Skeletal muscle satellite cell (primary cell): ENCODE measurements at regions not wholly inside any gene's neighbourhood (a gene's known extent, or its start where the extent isn't known, plus 50 kb on each side); places are given as distances from the start of the nearest gene placed in this dataset.
A peak's percentile ranks its signal among the peaks of the same experiment; 100 is the strongest.

ENCODE experiments used
- H3K27me3 ChIP-seq: 2 replicates; pipeline ENCODE4 v1.7.0; 2013; ENCODE audit warnings: low read length; ENCODE audit not compliant: control insufficient read depth, insufficient read depth
- H3K36me3 ChIP-seq: 2 replicates; pipeline ENCODE4 v1.7.0; 2013; ENCODE audit warnings: mild to moderate bottlenecking, control low read depth, low read length; ENCODE audit not compliant: insufficient read depth
- H3K4me1 ChIP-seq: 2 replicates; pipeline ENCODE4 v1.7.0; 2013; ENCODE audit warnings: low read length; ENCODE audit not compliant: control insufficient read depth, insufficient read depth
- H3K4me2 ChIP-seq: 2 replicates; pipeline ENCODE4 v1.7.0; 2013; ENCODE audit warnings: mild to moderate bottlenecking, low read length
- H3K4me3 ChIP-seq: 2 replicates; pipeline ENCODE4 v1.7.0; 2013; ENCODE audit warnings: low read length
- H3K9ac ChIP-seq: 2 replicates; pipeline ENCODE4 v1.7.0; 2013; ENCODE audit warnings: mild to moderate bottlenecking, low read depth, low read length, moderate library complexity
- H3K9me3 ChIP-seq: replicated peaks from 2 replicates; pipeline ENCODE4 v1.7.0; 2013; ENCODE audit warnings: mild to moderate bottlenecking, control low read depth, low read length

GRCh38 chr13:30125422-30126073 is 181.8 kb downstream of the KATNAL1 start:
- H3K4me2 ChIP-seq, result peak overlapping the region; percentile 9
- no peaks in the 10 kb centered on the region for H3K9me3 ChIP-seq
- H3K9ac ChIP-seq, result no peak overlapping the region
- no peaks in the 10 kb centered on the region for H3K36me3 ChIP-seq
- H3K4me1 ChIP-seq, result peaks cover 21% of the 10 kb centered on the region
- H3K4me3 ChIP-seq, result no peak overlapping the region
- H3K27me3 ChIP-seq, result no peaks in the 10 kb centered on the region

- Histone ChIP-seq H3K4me2 (no peak overlapping the region), H3K4me1 (peaks cover 31% of the 10 kb centered on the region), H3K27me3 (no peaks in the 10 kb centered on the region), H3K36me3 (no peaks in the 10 kb centered on the region), H3K4me3 (no peak overlapping the region), H3K9me3 (no peaks in the 10 kb centered on the region), H3K9ac (no peak overlapping the region)
These were observed 183.1 kb downstream of the KATNAL1 start for GRCh38 chr13:30124131-30124768.

GRCh38 chr13:30123575-30123974 is 183.8 kb downstream of the KATNAL1 start:
- no peak overlapping the region for H3K9ac ChIP-seq
- no peaks in the 10 kb centered on the region for H3K36me3 ChIP-seq
- peaks cover 35% of the 10 kb centered on the region for H3K4me1 ChIP-seq

GRCh38 chr13:30121666-30122065 is 185.7 kb downstream of the KATNAL1 start:
- Histone ChIP-seq H3K27me3 (no peaks in the 10 kb centered on the region), H3K36me3 (no peaks in the 10 kb centered on the region), H3K4me3 (no peak overlapping the region), H3K4me1 (peaks cover 30% of the 10 kb centered on the region), H3K9me3 (no peaks in the 10 kb centered on the region), H3K4me2 (no peak overlapping the region), H3K9ac (no peak overlapping the region)

More at GRCh38 chr13:30123575-30123974, 183.8 kb downstream of the KATNAL1 start:
- Histone ChIP-seq H3K9me3 (no peaks in the 10 kb centered on the region), H3K27me3 (no peaks in the 10 kb centered on the region), H3K4me3 (no peak overlapping the region), H3K4me2 (no peak overlapping the region)

- Histone ChIP-seq H3K9me3 (no peaks in the 10 kb centered on the region), H3K4me1 (peaks cover 25% of the 10 kb centered on the region), H3K4me2 (no peak overlapping the region), H3K36me3 (no peaks in the 10 kb centered on the region), H3K9ac (no peak overlapping the region), H3K27me3 (peaks cover 3% of the 10 kb centered on the region), H3K4me3 (no peak overlapping the region)
These were observed 186.1 kb downstream of the KATNAL1 start for GRCh38 chr13:30121244-30121643.

GRCh38 chr13:30120133-30120822 is 187.1 kb downstream of the KATNAL1 start:
- H3K4me1 ChIP-seq, result peaks cover 16% of the 10 kb centered on the region
- H3K4me3 ChIP-seq, result no peak overlapping the region

GRCh38 chr13:30119476-30119875 is 187.9 kb downstream of the KATNAL1 start:
- Histone ChIP-seq H3K9ac (peak overlapping the region; percentile 22), H3K4me3 (peak overlapping the region; percentile 27), H3K4me2 (peak overlapping the region; percentile 70)

More at GRCh38 chr13:30120133-30120822, 187.1 kb downstream of the KATNAL1 start:
- Histone ChIP-seq H3K27me3 (peaks cover 7% of the 10 kb centered on the region), H3K9ac (no peak overlapping the region), H3K4me2 (peak overlapping the region; percentile 70), H3K36me3 (no peaks in the 10 kb centered on the region), H3K9me3 (no peaks in the 10 kb centered on the region)

GRCh38 chr13:30116379-30116778 is 191.0 kb downstream of the KATNAL1 start:
- Histone ChIP-seq H3K4me1 (peaks cover 24% of the 10 kb centered on the region), H3K9ac (no peak overlapping the region), H3K9me3 (no peaks in the 10 kb centered on the region), H3K27me3 (peaks cover 7% of the 10 kb centered on the region), H3K4me3 (no peak overlapping the region), H3K36me3 (no peaks in the 10 kb centered on the region), H3K4me2 (no peak overlapping the region)

More at GRCh38 chr13:30119476-30119875, 187.9 kb downstream of the KATNAL1 start:
- H3K9me3 ChIP-seq, result no peaks in the 10 kb centered on the region
- no peaks in the 10 kb centered on the region for H3K36me3 ChIP-seq
- H3K27me3 ChIP-seq, result peaks cover 7% of the 10 kb centered on the region
- peaks cover 14% of the 10 kb centered on the region for H3K4me1 ChIP-seq

- H3K9ac ChIP-seq, result no peak overlapping the region
These were observed 192.1 kb downstream of the KATNAL1 start for GRCh38 chr13:30115257-30115600.

GRCh38 chr13:30114571-30115256 is 192.6 kb downstream of the KATNAL1 start:
- Histone ChIP-seq H3K9me3 (no peaks in the 10 kb centered on the region), H3K9ac (no peak overlapping the region), H3K4me1 (peaks cover 18% of the 10 kb centered on the region), H3K4me3 (peak overlapping the region; percentile 81), H3K27me3 (peaks cover 7% of the 10 kb centered on the region), H3K4me2 (peak overlapping the region; percentile 92), H3K36me3 (no peaks in the 10 kb centered on the region)

More at GRCh38 chr13:30115257-30115600, 192.1 kb downstream of the KATNAL1 start:
- peaks cover 7% of the 10 kb centered on the region for H3K27me3 ChIP-seq
- peaks cover 23% of the 10 kb centered on the region for H3K4me1 ChIP-seq
- H3K4me2 ChIP-seq, result peak overlapping the region; percentile 92
- H3K36me3 ChIP-seq, result no peaks in the 10 kb centered on the region
- peak overlapping the region; percentile 81 for H3K4me3 ChIP-seq
- no peaks in the 10 kb centered on the region for H3K9me3 ChIP-seq

GRCh38 chr13:30113983-30114570 is 193.3 kb downstream of the KATNAL1 start:
- Histone ChIP-seq H3K4me3 (peak overlapping the region; percentile 81), H3K9me3 (no peaks in the 10 kb centered on the region), H3K9ac (no peak overlapping the region), H3K4me2 (peak overlapping the region; percentile 92), H3K27me3 (peaks cover 7% of the 10 kb centered on the region), H3K36me3 (no peaks in the 10 kb centered on the region), H3K4me1 (peaks cover 12% of the 10 kb centered on the region)
